ENCODE measurements at regions not wholly inside any gene's neighbourhood (a gene's known extent, or its start where the extent isn't known, plus 50 kb on each side); places are given as distances from the start of the nearest gene placed in this dataset.
"Not testable (repeated sequence)": the region's sequence is repeated elsewhere in the genome, so short reads cannot be mapped to it uniquely, and the experiment has no call there.

GRCh38 chr15:98089352-98089751 lies 128.8 kb downstream of the ARRDC4 start:
- DNase-seq, result not testable (repeated sequence)

- not testable (repeated sequence) for DNase-seq
Observed at GRCh38 chr15:98097986-98098385, 137.5 kb downstream of the ARRDC4 start.

- not testable (repeated sequence) for DNase-seq
Observed at GRCh38 chr15:98100606-98101005, 140.1 kb downstream of the ARRDC4 start.

GRCh38 chr15:98103570-98103969 lies 143.1 kb downstream of the ARRDC4 start:
- DNase-seq, result no peak

- not testable (repeated sequence) for DNase-seq
Observed at GRCh38 chr15:98104386-98105151, 144.1 kb downstream of the ARRDC4 start.

DNA sequence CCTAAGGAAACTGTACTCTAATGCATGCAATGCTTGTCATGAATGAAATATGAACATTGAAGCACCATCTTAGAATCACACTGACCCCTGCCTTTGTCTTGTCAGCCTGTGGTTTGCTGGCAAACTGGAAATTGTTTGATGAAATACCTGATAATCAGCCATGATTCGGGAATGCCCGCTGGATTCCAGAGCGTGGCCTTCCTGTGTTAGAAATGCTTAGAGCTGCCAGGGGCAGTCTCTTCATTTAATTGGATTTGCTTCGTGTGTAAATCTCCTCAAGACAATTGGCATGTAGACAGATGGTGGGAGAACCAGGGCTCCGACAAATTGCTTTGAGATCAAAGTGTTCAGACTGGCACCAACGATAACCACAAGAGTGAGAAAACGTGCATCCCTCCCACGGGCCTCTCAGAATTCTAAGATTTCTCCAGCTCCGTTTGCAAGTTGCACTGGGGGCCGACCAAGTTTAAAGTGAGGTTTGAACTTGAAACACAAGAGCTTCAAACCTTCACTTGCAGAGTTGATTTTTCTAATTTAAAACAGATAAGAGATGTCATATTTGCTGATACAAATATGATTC lies 146.2 kb downstream of the ARRDC4 start:
- not testable (repeated sequence) for DNase-seq

- no peak for DNase-seq
Observed at GRCh38 chr15:98111806-98112205, 151.3 kb downstream of the ARRDC4 start.

DNA sequence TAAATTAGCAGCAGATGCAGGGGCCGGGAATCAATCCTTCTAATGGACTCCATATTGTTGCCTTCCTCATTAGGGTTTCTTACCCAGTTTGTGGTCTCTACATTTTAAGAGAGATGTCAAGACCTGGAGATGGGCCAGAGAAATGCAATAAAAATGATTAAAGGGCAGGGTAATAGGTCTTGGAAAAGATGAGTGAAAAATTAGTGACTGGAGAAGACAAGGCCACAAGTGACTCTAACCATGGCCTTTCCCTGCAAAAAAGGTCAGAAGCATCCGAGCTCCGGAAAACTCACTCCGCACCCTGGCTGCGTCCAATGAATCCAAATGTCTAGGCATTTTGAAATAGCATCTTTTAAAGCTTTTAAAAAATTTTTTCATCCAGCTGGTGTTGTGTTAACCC lies 152.8 kb downstream of the ARRDC4 start:
- no peak for DNase-seq

DNA sequence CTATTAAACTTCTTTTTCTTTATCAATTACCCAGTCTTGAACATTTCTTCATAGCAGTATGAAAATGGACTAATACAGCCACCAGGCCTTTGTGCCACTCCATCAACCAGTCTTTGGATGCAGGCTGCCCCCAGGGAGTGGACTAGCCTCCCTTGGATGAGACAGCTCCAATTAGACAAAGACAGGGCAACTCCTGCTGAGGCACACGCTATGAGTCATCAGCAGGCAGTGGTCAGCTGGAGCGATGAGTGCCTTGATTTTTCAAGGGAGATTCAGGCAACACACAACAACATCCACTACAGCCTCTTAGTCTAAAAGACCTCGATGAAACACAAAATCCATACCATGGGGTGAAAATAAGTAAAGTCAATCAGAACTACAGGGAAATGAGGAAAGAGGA lies 160.1 kb downstream of the ARRDC4 start:
- DNase-seq, result no peak

DNA sequence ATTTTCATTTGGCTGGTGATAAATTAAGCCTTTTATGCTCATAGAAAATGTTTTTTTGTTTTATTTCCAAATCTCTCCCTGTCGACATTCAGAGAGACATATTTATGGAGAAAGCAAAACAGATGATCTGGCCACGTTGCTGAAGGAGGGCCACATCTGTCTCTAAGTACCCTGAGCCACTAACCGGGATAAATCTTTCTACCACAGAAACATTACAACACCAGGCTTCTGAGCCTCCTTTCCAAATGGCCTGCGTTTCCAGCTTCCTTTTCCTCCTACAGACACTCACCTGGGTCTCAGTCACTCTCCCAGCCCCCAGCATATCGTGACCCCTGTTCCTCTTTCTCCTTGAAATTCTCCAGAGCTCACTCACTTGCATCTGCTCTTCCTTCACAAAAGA lies 161.0 kb downstream of the ARRDC4 start:
- DNase-seq, result no peak

DNA sequence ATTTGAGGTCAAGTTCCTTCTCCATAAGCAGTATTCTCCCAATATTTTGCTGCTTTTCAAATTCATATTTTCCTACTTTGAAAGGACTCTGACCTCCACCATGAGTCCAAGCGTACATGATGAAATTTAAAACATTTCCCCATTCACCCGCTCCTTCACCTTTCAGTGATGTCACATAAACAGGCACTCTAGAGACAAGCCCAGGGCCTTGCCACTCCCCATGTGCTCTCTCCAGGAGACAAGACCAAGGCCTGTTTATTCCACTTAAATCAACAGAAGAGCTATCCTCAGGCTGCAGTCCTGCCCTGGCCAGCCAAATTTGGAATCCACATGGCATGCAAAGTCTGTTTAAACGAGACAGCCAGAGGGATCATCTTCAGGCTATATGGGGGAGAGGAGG lies 161.5 kb downstream of the ARRDC4 start:
- DNase-seq, result no peak

GRCh38 chr15:98123297-98123696 lies 162.8 kb downstream of the ARRDC4 start:
- no peak for DNase-seq

- no peak for DNase-seq
Observed at GRCh38 chr15:98123834-98124233, 163.3 kb downstream of the ARRDC4 start.

DNA sequence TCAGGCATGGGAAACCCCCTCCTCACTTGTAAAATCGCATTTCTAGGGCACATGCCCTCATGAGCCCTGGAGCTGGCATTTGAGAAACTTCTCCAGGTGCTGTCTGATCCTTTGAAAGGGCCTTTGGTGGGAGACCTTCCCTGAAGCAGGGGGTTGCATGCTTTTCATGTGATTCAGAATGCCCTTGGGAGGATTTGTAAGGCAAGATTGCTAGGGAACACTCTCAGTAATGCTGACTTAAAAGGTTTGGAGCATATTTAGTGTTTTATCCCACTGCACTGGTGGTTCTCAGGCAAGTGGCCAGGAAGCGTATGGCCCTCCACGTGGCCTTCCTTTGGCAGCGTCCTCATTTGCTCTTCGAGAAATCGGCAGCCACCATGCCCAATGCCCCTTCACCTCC lies 164.1 kb downstream of the ARRDC4 start:
- DNase-seq, result no peak

GRCh38 chr15:98126326-98127085 lies 166.0 kb downstream of the ARRDC4 start:
- DNase-seq, result no peak

GRCh38 chr15:98127586-98127985 lies 167.1 kb downstream of the ARRDC4 start:
- DNase-seq, result no peak

DNA sequence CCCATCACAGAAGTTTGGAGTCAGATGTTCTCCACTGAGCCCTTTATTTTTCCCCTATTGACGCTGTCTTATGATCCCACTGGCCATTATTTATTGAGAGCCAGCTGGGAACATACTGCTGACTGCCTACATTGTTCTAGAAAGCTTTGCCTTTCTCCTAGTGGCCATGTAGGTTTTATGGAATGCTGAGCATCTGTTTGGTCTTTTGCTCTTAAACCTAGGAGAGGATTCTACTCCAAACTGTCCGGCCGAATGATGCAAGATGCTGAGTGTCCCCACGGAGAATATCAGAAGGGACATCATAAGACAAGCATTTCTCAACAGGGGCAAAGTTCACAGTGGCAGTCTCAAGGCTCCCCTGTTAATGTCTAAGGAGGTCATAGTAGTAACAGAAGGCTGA lies 171.4 kb downstream of the ARRDC4 start:
- DNase-seq, result no peak

DNA sequence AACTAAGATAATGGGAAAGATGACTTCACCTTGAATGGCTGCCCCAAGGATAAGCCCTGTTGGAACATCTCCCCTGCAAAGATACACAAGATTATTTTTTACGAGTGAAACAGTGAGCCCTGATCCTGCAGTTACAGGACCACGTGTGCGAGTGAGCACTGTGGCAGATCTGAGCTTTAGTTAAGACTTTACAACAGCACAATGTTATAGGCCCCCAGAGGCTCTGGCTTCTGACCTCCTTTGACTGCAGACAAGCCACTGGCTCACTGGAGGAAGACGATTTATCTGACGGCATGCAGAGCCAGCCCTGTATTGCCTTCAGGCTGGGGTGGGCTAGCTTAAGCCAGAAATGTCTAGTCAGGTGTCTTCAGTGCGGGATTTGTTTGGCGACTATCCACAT lies 174.4 kb downstream of the ARRDC4 start:
- DNase-seq, result no peak

GRCh38 chr15:98138910-98139309 lies 178.4 kb downstream of the ARRDC4 start:
- no peak for DNase-seq

DNA sequence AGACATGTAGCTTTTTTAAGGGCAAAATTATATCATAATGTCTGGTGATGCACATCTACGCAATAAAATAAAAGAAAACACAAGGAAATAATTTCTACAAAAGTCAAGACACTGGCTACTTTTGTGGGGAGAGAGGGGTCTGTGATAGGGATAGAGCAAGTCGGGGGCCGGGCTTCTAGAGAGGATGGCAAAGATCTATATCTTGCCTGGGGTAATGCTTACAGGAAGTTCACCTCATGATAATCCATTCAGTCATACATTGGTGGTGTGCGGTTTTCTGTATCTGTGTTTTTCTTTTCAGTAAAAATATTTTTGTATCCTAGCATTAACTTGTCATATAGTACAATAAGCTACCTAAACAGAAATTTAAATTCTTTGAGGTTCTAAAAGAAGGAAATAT lies 178.8 kb downstream of the ARRDC4 start:
- DNase-seq, result no peak

DNA sequence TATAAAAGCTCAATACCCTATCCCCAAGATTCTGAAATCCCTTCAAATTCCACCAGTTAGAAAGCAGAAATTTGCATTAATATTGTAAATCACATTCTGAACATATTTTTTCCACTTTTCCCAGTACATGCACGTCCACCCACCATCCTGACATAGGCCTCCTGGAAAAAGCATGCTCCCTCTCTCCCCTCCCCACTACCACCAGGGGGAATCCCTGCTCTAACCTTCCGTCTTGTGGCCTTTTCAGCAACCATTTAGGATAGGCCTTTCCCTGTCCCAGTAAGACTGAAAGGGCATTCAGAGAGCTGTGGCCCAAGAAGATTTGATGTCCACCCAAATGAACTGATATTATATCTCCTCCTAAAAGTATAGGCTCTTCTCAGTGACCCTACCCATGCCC lies 182.1 kb downstream of the ARRDC4 start:
- DNase-seq, result no peak

DNA sequence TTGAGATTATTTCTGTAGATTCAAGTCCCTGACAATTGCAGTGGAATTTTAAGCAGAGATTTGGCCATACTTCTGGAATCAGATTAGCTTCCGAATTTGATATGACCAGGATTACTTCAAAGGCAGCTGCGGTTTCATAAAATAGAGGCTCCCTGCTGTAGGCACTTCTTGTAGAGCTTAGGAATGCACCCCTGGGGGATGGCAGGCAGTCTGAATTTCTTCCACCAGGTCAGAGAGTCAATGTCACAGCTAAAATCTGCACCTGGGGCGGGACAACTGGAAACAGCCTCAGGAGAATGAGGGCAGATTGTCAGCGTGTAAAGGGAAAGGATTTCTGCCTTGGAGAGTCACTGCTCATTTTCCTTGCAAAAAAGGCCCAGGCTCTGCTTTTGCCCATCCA lies 182.6 kb downstream of the ARRDC4 start:
- DNase-seq, result no peak

- no peak for DNase-seq
Observed at GRCh38 chr15:98144388-98144787, 183.9 kb downstream of the ARRDC4 start.
